ENCODE measurements at regions not wholly inside any gene's neighbourhood (a gene's known extent, or its start where the extent isn't known, plus 50 kb on each side); places are given as distances from the start of the nearest gene placed in this dataset.

DNA sequence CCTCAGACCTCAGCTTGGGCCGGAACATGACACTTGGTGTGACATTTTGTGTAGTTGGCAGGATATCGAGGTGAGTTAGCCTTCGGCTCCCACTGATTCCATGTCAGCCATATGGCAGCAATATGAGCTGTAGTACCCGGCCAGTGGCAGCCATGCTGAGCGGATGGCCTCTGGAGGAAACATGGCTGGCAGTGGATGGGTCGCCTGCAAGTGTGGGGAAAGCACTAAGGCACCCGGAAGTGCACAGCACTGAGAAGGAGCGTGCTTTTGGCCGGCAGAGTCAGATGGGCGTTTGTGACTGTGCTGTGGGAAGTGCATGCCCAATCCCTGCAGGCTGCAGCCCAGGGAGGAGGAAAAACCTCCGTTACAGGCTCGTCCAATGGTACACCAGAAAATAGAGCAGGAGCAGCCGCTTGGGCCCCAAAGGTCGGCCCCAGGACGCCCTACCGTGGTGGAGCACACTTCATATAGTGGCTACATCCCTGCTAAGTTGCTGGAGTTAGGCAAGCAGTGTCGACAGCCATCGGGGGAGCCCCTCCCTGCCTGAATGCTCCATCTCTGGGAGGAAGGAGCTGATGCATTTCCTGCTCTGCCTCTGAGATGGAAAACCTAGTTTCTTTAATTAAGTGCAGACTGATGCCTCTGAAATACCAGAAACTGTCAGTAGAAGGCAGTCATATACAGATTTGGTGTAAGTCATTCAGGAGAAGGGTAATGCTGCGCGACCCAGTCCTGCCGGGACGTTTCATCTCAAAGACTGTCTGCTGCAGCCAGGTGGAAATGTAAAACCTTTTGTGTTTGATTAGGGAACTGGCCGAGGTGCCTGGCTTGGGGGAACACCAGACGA lies 2185.8 kb upstream of the ACO1 start:
- FAIRE-seq = no peak
- POLR2A ChIA-PET = no interaction called here

More for the DNA sequence above, 2185.8 kb upstream of the ACO1 start:
- H3K36me3 ChIP-seq (replicated peaks in 1 of 2; ENCODE audit: control insufficient read depth in 1 of 2, insufficient read depth in 2 of 2, low read length in 2 of 2) = no peaks in the 10 kb centered on the region
- no peaks in the 10 kb centered on the region for H3K4me1 ChIP-seq (ENCODE audit: insufficient read depth, low read length)
- H3K79me2 ChIP-seq (ENCODE audit: insufficient read depth, low read length) = no peaks in the 10 kb centered on the region
- H2AFZ ChIP-seq (ENCODE audit: low read length) = no peak overlapping the region
- H4K20me1 ChIP-seq (ENCODE audit: insufficient read depth, low read length) = no peaks in the 10 kb centered on the region
- no peaks in the 10 kb centered on the region for H3K27me3 ChIP-seq (ENCODE audit: control insufficient read depth in 1 of 2, insufficient read depth in 2 of 2, low read length in 2 of 2)
- H3K4me3 ChIP-seq (replicated peaks in 1 of 3; ENCODE audit: insufficient read depth in 1 of 3, low read depth in 2 of 3, low read length in 3 of 3) = peak overlapping the region in 1 of 3 experiments; percentile 20; a peak in 1 of 6 replicates
- no peak overlapping the region for H3K27ac ChIP-seq (ENCODE audit: extremely low read length, insufficient read depth, low read length)
- peak; percentile 43; the same call in 2 of the 3 replicates for ATAC-seq
- in situ Hi-C loops (cut with HindIII; ENCODE audit: extremely low pct_ligation_motif_present, low pct_unique_long_range_greater_than_20kb) = no loop called here
- H3K9ac ChIP-seq (ENCODE audit: insufficient read depth, low read depth, low read length) = no peak overlapping the region
- H3K9me3 ChIP-seq (ENCODE audit: low read length) = peaks cover 9% of the 10 kb centered on the region; the same call in 1 of the 2 replicates
- no peak overlapping the region for H3K4me2 ChIP-seq (ENCODE audit: low read depth, low read length)
- 36% methylated on average over 9 of the region's 24 CpGs for WGBS (ENCODE audit: low lambda C conversion rate)
- no TSS peak for BruUV-seq (replicated peaks)
- no peak for DNase-seq (ENCODE audit: low spot score)
- TF ChIP-seq MEIS1 (CRISPR knock-in tag; IDR thresholded peaks at IDR 0.05; ENCODE audit: borderline replicate concordance) = no peak
- TF ChIP-seq, protein P1, sequence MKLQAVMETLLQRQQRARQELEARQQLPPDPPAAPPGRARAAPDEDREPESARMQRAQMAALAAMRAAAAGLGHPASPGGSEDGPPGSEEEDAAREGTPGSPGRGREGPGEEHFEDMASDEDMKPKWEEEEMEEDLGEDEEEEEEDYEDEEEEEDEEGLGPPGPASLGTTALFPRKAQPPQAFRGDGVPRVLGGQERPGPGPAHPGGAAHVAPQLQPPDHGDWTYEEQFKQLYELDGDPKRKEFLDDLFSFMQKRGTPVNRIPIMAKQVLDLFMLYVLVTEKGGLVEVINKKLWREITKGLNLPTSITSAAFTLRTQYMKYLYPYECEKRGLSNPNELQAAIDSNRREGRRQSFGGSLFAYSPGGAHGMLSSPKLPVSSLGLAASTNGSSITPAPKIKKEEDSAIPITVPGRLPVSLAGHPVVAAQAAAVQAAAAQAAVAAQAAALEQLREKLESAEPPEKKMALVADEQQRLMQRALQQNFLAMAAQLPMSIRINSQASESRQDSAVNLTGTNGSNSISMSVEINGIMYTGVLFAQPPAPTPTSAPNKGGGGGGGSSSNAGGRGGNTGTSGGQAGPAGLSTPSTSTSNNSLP (IDR thresholded peaks at IDR 0.05; ENCODE audit: low read depth, low read length) = no peak
- TF ChIP-seq, protein P2, sequence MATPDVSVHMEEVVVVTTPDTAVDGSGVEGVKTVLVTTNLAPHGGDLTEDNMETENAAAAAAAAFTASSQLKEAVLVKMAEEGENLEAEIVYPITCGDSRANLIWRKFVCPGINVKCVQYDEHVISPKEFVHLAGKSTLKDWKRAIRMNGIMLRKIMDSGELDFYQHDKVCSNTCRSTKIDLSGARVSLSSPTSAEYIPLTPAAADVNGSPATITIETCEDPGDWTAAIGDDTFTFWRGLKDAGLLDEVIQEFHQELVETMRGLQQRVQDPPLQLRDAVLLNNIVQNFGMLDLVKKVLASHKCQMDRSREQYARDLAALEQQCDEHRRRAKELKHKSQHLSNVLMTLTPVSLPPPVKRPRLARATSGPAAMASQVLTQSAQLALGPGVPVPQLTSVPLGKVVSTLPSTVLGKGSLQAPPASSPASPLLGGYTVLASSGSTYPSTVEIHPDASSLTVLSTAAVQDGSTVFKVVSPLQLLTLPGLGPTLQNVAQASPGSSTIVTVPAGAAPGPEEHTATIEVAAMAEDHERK (CRISPR knock-in tag; IDR thresholded peaks at IDR 0.05; ENCODE audit: low read depth) = no peak
- TF ChIP-seq RBM39 (IDR thresholded peaks at IDR 0.05; ENCODE audit: low read depth, low read length, poor library complexity, severe bottlenecking) = no peak
- no peak for TF ChIP-seq ZNF558 (CRISPR knock-in tag; IDR thresholded peaks at IDR 0.05; ENCODE audit: borderline replicate concordance)
- no peak for TF ChIP-seq NFKB2 (CRISPR knock-in tag; IDR thresholded peaks at IDR 0.05; ENCODE audit: borderline replicate concordance)
- CTCF ChIA-PET (ENCODE audit: low intra/inter-chr PET ratio, low total read pairs) = no interaction called here
- intact Hi-C loops (cut with micrococcal nuclease; ENCODE audit: unreplicated experiment) = no loop called here
